GM12874 (cell line): ENCODE measurements at regions not wholly inside any gene's neighbourhood (a gene's known extent, or its start where the extent isn't known, plus 50 kb on each side); places are given as distances from the start of the nearest gene placed in this dataset.

Experiments
- TF ChIP-seq, protein P1 (sequence below): IDR thresholded peaks from 2 replicates; pipeline ENCODE4 v1.5.1; 2011; ENCODE audit warnings: low read depth, mild to moderate bottlenecking, control low read depth, low read length, moderate library complexity; ENCODE audit not compliant: insufficient read depth

- TF ChIP-seq, protein P1, sequence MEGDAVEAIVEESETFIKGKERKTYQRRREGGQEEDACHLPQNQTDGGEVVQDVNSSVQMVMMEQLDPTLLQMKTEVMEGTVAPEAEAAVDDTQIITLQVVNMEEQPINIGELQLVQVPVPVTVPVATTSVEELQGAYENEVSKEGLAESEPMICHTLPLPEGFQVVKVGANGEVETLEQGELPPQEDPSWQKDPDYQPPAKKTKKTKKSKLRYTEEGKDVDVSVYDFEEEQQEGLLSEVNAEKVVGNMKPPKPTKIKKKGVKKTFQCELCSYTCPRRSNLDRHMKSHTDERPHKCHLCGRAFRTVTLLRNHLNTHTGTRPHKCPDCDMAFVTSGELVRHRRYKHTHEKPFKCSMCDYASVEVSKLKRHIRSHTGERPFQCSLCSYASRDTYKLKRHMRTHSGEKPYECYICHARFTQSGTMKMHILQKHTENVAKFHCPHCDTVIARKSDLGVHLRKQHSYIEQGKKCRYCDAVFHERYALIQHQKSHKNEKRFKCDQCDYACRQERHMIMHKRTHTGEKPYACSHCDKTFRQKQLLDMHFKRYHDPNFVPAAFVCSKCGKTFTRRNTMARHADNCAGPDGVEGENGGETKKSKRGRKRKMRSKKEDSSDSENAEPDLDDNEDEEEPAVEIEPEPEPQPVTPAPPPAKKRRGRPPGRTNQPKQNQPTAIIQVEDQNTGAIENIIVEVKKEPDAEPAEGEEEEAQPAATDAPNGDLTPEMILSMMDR, result no peak
Observed at GRCh38 chr13:62611343-62611742, 1195.7 kb upstream of the PCDH20 start.

GRCh38 chr13:62598708-62599107, 1183.1 kb upstream of the PCDH20 start:
- TF ChIP-seq, protein P1, result no peak

DNA sequence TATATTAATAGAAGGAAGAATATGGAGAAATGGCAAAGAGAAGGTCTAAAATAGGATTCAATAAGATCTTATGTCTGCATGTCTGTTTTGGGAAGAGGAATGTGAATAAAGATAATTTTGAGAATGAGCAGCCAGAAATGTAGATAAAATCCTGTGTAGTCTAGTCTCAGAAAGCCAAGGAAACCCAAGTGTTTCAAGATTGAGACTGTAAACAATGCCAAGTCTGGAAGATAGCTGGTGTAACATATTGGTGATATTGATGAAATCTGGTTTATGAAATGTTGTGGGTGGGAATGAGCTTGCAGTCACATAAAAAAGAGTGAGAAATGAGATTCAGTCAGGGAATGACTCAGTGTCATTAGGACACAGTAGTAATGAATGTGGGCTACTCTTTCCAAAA, 1180.3 kb upstream of the PCDH20 start:
- TF ChIP-seq, protein P1, result no peak

DNA sequence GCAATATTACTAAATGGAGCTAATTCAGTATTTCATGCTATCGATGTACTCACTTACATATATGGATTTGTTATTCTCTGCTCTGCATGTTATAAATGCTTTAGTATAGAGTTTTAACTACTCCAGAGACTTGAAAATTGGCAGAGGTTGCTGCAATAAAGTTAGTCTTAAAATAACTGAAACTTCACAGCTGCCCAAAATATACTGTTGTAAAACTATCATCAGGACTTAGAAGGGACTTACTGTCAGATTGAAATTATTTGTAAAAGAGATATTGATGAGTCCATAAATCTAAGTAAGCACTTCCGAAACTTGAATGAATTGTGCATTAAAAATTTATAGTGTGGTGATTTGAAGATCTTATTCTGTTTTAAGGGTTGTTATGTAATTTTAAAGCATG, 1178.2 kb upstream of the PCDH20 start:
- TF ChIP-seq, protein P1, result no peak

- TF ChIP-seq, protein P1, result no peak
Observed at GRCh38 chr13:62583466-62583865, 1167.8 kb upstream of the PCDH20 start.

DNA sequence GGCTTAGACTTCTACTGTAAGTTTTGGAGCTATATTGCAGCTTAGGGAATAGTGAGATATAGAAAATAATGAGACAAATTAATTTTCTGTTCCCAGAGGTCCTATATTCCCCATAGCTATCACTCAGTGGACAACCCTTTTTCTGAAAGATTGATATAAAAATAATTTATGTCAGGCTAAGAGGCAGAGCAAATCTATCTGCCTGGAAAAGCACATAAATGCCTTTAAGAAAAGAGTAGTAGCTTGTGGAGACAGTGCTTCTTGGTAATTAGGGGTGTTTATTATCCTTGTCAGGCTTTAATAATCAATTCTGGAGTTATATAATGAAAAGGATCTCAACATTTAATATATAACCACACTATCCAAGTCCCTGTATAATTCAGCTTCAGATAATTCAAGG, 1162.8 kb upstream of the PCDH20 start:
- TF ChIP-seq, protein P1, result no peak

GRCh38 chr13:62564770-62565169, 1149.1 kb upstream of the PCDH20 start:
- TF ChIP-seq, protein P1, result no peak

DNA sequence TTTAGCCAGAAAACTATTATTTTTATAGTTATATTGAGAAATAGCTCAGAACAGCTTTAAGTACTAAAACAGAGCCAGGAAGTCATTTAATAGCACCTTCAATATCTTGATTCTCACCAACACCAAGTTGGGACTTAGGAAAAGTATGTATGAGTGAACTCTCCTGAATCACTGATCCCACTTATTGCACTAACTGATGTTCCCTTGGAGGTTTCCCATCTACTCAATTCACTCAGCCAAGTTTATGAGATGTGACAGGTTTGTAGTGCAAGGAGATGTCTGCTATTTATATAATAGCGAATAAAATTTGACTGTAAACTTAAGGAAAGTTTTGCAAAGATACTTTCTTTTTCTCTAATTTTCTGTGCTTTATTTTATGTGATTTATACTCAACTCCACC, 1147.6 kb upstream of the PCDH20 start:
- TF ChIP-seq, protein P1, result no peak
